Sigmoid colon (tissue), 6 donors: ENCODE measurements at regions not wholly inside any gene's neighbourhood (a gene's known extent, or its start where the extent isn't known, plus 50 kb on each side); places are given as distances from the start of the nearest gene placed in this dataset.
"Not testable (repeated sequence)": the region's sequence is repeated elsewhere in the genome, so short reads cannot be mapped to it uniquely, and the experiment has no call there.

Source experiments
- DNase-seq: peaks from one replicate; pipeline ENCODE4 v3.0.0-alpha.2; 2019
- H3K27ac ChIP-seq, 4 donors: fragments of 200-600 bp; sonication (generic); one replicate each; pipeline ENCODE4 v1.5.1; 2016 to 2019; ENCODE audit warnings: mild to moderate bottlenecking in 1 of 4
- H3K27me3 ChIP-seq, 3 donors: fragments of 200-600 bp; sonication (generic); one replicate each; pipeline ENCODE4 v1.5.1; 2019; ENCODE audit warnings: mild to moderate bottlenecking in 1 of 3
- H3K36me3 ChIP-seq, 4 donors: fragments of 200-600 bp; sonication (generic); one replicate each; pipeline ENCODE4 v1.5.1; 2016 to 2019
- H3K4me1 ChIP-seq, 4 donors: fragments of 200-600 bp; sonication (generic); one replicate each; pipeline ENCODE4 v1.5.1; 2017 to 2019
- H3K4me3 ChIP-seq, 4 donors: fragments of 200-600 bp; sonication (generic); one replicate each; pipeline ENCODE4 v1.5.1; 2017 to 2019; ENCODE audit warnings: mild to moderate bottlenecking in 2 of 4, moderate library complexity in 1 of 4
- H3K9me3 ChIP-seq, 4 donors: fragments of 200-600 bp in 3 of 4; sonication (generic) in 3 of 4; one replicate each; pipeline versions ENCODE4 v1.5.1 to v1.6.1; 2013 to 2019
- EP300 ChIP-seq, 4 donors: sonication (generic); formaldehyde crosslinking; IDR thresholded peaks; one replicate each; pipeline ENCODE4 v1.6.1; 2017; ENCODE audit warnings: antibody characterized with exemption in 4 of 4
- POLR2A ChIP-seq, 2 donors: fragments of 450-650 bp; IDR thresholded peaks; one replicate each; pipeline ENCODE4 v1.6.1; 2016; ENCODE audit warnings: antibody characterized with exemption in 2 of 2, mild to moderate bottlenecking in 2 of 2, moderate library complexity in 2 of 2
- POLR2AphosphoS5 ChIP-seq, 4 donors: sonication (generic); formaldehyde crosslinking; IDR thresholded peaks; one replicate each; pipeline ENCODE4 v1.6.1; 2017; ENCODE audit warnings: antibody characterized with exemption in 4 of 4
- WGBS, 2 donors: extraction: QIAGEN DNeasy Blood & Tissue Kit; methylation state at CpG; one replicate each; pipeline ENCODE4 v1.1.7; 2013; 5-methylcytosine and 5-hydroxymethylcytosine counted together
- intact Hi-C: fragments of 100-400 bp; cut with DNase I; formaldehyde crosslinking; loops from one replicate; pipeline ENCODE4 v1.15.1; 2023
- TF ChIP-seq, protein P1 (sequence below), 4 experiments: fragments of 450-650 bp in 3 of 4; fragments of 200-600 bp in 1 of 4; IDR thresholded peaks; one replicate each; pipeline ENCODE4 v1.5.1; 2016 to 2019; ENCODE audit warnings: antibody characterized with exemption in 4 of 4, mild to moderate bottlenecking in 3 of 4, moderate library complexity in 2 of 4
- donor health status: healthy with polysubstance abuse.
- donor health status: healthy.

DNA sequence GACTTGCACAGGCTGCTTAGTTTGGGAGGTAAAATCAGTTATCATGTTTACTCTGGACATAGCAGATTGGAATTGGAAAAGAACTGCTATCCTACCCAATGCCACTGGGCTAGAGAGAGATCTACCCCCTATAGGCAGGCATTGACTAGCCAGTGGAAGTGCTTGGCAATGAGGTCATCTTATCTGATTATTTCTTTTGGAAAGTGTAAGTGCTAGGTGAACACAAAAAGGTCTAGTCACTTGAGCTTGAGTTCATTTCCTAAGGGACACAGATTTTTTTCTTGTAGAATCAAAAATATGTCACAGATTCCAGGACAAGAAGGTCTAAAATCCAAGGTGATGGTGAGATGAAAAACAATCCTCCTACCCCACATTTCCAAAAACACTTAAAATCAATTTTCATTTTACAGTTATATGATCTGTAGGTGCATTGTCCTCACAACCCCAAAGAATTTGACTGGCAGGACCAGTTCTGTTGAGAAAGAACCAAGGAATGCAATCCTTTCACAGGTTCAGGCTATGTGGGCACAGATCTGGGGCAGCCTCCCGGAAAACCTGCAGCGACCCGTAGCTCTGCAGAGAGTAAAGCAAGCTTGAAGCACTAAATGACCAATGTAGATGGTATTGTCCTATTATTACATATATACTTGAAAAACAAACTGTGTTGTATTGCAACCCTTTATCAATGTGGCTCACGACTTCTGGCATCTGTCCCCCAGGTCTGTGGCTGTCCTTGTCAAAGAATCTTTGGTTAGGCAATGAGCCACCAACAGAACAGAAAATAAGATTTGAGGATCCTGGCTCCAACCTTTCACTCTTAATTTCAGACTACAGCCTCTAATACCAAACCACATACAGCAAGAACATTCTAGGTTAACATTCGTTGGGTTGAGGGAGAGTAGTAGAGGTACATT lies 67.3 kb upstream of the ADTRP start:
- TF ChIP-seq EP300 (IDR thresholded peaks at IDR 0.05) (no peak), POLR2A (IDR thresholded peaks at IDR 0.05) (no peak), POLR2AphosphoS5 (IDR thresholded peaks at IDR 0.05) (no peak)
- TF ChIP-seq, protein P1, sequence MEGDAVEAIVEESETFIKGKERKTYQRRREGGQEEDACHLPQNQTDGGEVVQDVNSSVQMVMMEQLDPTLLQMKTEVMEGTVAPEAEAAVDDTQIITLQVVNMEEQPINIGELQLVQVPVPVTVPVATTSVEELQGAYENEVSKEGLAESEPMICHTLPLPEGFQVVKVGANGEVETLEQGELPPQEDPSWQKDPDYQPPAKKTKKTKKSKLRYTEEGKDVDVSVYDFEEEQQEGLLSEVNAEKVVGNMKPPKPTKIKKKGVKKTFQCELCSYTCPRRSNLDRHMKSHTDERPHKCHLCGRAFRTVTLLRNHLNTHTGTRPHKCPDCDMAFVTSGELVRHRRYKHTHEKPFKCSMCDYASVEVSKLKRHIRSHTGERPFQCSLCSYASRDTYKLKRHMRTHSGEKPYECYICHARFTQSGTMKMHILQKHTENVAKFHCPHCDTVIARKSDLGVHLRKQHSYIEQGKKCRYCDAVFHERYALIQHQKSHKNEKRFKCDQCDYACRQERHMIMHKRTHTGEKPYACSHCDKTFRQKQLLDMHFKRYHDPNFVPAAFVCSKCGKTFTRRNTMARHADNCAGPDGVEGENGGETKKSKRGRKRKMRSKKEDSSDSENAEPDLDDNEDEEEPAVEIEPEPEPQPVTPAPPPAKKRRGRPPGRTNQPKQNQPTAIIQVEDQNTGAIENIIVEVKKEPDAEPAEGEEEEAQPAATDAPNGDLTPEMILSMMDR (IDR thresholded peaks at IDR 0.05): no peak

DNA sequence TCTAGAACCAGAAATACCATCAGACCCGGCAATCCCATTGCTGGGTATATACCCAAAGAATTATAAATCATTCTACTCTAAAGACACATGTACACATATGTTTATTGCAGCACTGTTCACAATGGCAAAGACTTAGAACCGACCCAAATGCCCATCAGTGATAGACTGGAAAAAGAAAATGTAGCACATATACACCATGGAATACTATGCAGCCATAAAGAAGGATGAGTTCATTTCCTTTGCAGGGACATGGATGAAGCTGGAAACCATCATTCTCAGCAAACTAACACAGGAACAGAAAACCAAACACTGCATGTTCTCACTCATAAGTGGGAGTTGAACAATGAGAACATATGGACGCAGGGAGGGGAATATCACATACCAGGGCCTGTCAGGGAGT lies 64.2 kb upstream of the ADTRP start:
- H3K27me3 ChIP-seq, H3K4me3 ChIP-seq, H3K27ac ChIP-seq, H3K4me1 ChIP-seq, H3K36me3 ChIP-seq, H3K9me3 ChIP-seq, DNase-seq, intact Hi-C loops: not testable (repeated sequence)
- WGBS, 2 donors: 91 to 95% methylated on average over 3 of the region's 3 CpGs

More for the DNA sequence above, 67.3 kb upstream of the ADTRP start:
- WGBS, 2 donors: 93 to 95% methylated on average over 5 of the region's 5 CpGs
- Histone ChIP-seq H3K36me3 (no peaks in the 10 kb centered on the region), H3K9me3 (no peaks in the 10 kb centered on the region), H3K4me3 (no peak overlapping the region), H3K27ac (no peak overlapping the region), H3K27me3 (no peaks in the 10 kb centered on the region), H3K4me1 (no peaks in the 10 kb centered on the region)
- DNase-seq: no peak
- intact Hi-C loops: no loop called here

DNA sequence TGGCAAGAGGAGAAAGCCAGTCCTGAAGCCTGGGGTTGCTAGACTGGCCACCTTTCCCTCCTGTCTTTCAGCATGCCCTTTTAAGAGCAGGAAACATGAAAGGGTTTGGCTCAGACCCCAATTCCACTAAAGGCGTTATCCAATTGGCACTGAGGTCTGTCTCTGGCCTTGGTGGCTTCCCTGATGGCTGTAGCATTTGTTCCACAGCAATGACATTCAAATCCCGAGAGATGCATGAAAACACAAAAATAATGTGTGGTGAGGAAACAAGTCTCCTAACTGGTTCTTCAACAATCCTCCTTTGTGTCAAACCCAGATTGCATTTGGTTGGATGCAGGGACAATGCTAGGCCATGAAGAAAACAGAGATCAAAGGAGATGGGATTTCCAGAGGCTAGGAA lies 56.5 kb upstream of the ADTRP start:
- Histone ChIP-seq H3K27me3 (no peaks in the 10 kb centered on the region), H3K36me3 (no peaks in the 10 kb centered on the region), H3K9me3 (no peaks in the 10 kb centered on the region), H3K4me1 (no peaks in the 10 kb centered on the region), H3K4me3 (no peak overlapping the region), H3K27ac (no peak overlapping the region)
- DNase-seq: no peak
- 86 to 89% methylated on average over 2 of the region's 2 CpGs for whole genome bisulfite sequencing, 2 donors
- TF ChIP-seq, protein P1 (IDR thresholded peaks at IDR 0.05): no peak
- TF ChIP-seq POLR2AphosphoS5 (IDR thresholded peaks at IDR 0.05): no peak
- intact Hi-C loops: no loop called here

DNA sequence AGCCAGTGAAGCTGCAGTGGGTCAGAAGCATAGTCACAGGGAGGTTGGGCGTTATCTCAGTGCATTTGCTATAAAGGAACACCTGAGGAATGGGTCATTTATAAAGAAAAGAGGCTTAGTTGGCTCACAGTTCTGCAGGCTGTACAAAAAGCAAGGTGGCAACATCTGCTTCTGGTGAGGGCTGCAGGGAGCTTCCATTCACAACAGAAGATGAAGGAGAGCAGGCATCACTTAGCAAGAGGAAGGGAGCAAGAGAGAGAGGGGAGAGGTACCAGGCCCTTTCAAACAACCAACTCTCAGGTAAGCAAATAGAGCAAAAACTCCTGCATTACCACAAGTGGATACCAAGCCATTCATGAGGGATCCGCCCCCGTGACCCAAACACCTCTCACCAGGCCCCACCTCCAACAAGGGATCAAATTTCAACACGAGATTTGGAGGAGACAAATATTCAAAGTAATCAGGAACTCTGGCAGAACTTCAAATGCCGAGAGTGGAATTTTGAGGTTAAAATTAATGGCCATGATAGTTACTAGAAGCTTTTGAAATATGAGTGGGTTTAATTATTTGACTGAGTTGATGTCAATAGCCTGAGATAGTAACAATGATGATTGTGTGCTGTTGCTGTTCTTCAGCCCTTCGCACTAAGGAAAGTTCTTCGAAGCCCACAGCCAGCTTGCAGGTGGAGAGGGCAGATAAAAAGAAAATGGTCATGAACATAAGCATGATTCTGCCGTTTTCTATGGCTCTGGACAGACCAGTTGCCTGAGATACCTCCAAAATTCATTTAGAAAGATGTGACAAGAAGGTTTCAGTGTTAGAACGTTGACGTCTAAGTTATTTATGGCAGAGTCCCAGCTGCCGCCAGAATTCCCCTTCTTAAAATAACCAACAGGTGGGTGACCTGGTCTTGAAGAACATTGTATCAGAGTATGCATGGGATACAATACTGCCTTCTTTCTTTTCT lies 55.3 kb upstream of the ADTRP start:
- Histone ChIP-seq H3K4me1 (no peaks in the 10 kb centered on the region), H3K36me3 (no peaks in the 10 kb centered on the region), H3K27me3 (no peaks in the 10 kb centered on the region), H3K27ac (no peak overlapping the region), H3K4me3 (no peak overlapping the region), H3K9me3 (no peaks in the 10 kb centered on the region)
- 78 to 86% methylated on average over 11 of the region's 11 CpGs for WGBS, 2 donors
- intact Hi-C loops: no loop called here
- TF ChIP-seq EP300 (IDR thresholded peaks at IDR 0.05) (no peak), POLR2AphosphoS5 (IDR thresholded peaks at IDR 0.05) (no peak), POLR2A (IDR thresholded peaks at IDR 0.05) (no peak)
- TF ChIP-seq, protein P1 (IDR thresholded peaks at IDR 0.05): no peak
- no peak for DNase-seq

DNA sequence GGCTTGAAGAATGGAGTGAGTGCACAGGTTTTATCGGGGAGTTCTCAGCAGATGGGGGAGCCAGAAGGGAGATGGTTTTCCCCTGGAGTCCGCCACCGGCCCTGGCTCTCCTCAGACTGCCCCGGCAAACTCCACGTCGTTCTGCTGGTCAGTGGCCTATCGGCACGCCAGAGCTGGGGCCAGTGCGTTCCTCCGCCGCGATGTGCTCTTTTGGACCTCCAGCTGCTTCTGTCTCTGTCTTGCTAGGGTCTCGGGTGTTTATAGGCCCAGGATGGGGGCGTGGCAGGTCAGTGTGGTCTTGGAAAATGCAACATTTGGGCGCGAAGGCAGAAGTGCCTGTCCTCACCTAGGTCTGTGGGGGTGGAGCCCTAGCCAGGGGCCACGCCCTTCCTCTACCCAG lies 53.0 kb upstream of the ADTRP start:
- H3K27ac ChIP-seq: no peak overlapping the region
- H3K9me3 ChIP-seq: no peaks in the 10 kb centered on the region
- no peaks in the 10 kb centered on the region for H3K27me3 ChIP-seq
- intact Hi-C loops: no loop called here
- H3K36me3 ChIP-seq: no peaks in the 10 kb centered on the region
- no peak overlapping the region for H3K4me3 ChIP-seq
- WGBS, 2 donors: 96 to 97% methylated on average over 17 of the region's 17 CpGs
- TF ChIP-seq POLR2AphosphoS5 (IDR thresholded peaks at IDR 0.05): no peak
- TF ChIP-seq, protein P1 (IDR thresholded peaks at IDR 0.05): no peak
- TF ChIP-seq POLR2A (IDR thresholded peaks at IDR 0.05): no peak
- no peak for TF ChIP-seq EP300 (IDR thresholded peaks at IDR 0.05)
- DNase-seq: no peak
- no peaks in the 10 kb centered on the region for H3K4me1 ChIP-seq
